Skin epidermis (tissue), 12 donors: ENCODE measurements at regions not wholly inside any gene's neighbourhood (a gene's known extent, or its start where the extent isn't known, plus 50 kb on each side); places are given as distances from the start of the nearest gene placed in this dataset.
"Not testable (repeated sequence)": the region's sequence is repeated elsewhere in the genome, so short reads cannot be mapped to it uniquely, and the experiment has no call there.

Experiments
- H3K27ac ChIP-seq, 21 experiments: fragments of 200-600 bp; sonication (generic) in 11 of 21; one replicate each; pipeline ENCODE4 v1.5.0; 2020; ENCODE audit warnings: mild to moderate bottlenecking in 3 of 21, inconsistent platforms in 2 of 21, moderate library complexity in 2 of 21
- H3K4me3 ChIP-seq, 7 experiments: fragments of 200-600 bp; sonication (generic) in 2 of 7; one replicate each; pipeline ENCODE4 v1.5.0; 2020; ENCODE audit warnings: inconsistent platforms in 2 of 7, mild to moderate bottlenecking in 2 of 7, moderate library complexity in 1 of 7

GRCh38 chr2:87075054-87075790 lies 53.6 kb upstream of the PLGLB1 start:
- peak overlapping the region; percentile 53 to 97 (median 92) for H3K27ac ChIP-seq
- H3K4me3 ChIP-seq, result peak overlapping the region; percentile 58 to 77 (median 65)

GRCh38 chr2:87075791-87076252 lies 54.2 kb upstream of the PLGLB1 start:
- H3K4me3 ChIP-seq, result peak overlapping the region; percentile 58 to 77 (median 65)
- H3K27ac ChIP-seq, result peak overlapping the region; percentile 80 to 97 (median 92)

- H3K27ac ChIP-seq, result peak overlapping the region; percentile 82 to 97 (median 92)
Measured at GRCh38 chr2:87076253-87077123, 54.8 kb upstream of the PLGLB1 start.

GRCh38 chr2:87077124-87077446 lies 55.4 kb upstream of the PLGLB1 start:
- H3K4me3 ChIP-seq, result peak overlapping the region; percentile 58 to 77 (median 65)
- H3K27ac ChIP-seq, result peak overlapping the region; percentile 82 to 97 (median 92)

More at GRCh38 chr2:87076253-87077123, 54.8 kb upstream of the PLGLB1 start:
- peak overlapping the region; percentile 58 to 77 (median 65) for H3K4me3 ChIP-seq

DNA sequence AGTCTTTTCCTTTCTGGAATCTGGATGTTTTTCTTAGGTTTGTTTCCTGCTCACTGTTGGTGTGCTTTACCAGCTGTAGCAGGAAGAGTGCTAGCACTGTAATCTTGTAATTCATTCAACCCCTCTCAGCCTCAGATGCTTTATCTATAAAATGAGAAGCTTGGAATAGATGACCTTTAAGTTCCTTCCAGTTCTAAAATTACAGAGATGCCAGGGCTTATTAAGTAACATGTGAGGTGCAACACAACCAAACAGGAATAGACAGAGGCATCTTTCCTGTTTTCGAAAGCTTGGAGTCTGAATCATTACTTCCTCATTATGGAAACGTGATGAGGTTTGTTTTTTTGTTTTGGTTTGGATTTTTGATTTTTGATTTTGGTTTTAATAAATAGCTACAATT lies 60.1 kb upstream of the PLGLB1 start:
- H3K4me3 ChIP-seq, H3K27ac ChIP-seq: not testable (repeated sequence)

- not testable (repeated sequence) for H3K4me3 ChIP-seq, H3K27ac ChIP-seq
Measured at GRCh38 chr2:87088079-87088478, 66.4 kb upstream of the PLGLB1 start.

DNA sequence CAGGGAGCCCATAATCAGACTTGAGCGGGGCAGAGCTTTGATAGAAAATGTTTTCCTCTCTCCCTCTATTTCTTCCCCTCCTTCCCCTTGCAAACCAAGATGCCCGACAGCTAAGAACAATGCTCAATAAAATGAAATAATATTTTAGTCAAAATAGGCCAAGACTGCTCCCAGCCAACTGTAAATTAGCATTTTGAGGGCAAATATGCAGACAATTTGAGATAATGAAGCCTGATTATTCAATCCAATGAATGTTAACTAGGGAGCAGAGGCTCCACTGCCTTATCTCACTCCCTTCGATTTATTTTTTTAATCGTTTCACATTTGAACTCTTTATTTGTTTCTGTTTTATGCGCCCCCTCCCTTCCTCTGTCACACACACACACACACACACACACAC lies 67.8 kb upstream of the PLGLB1 start:
- H3K4me3 ChIP-seq, H3K27ac ChIP-seq: not testable (repeated sequence)

DNA sequence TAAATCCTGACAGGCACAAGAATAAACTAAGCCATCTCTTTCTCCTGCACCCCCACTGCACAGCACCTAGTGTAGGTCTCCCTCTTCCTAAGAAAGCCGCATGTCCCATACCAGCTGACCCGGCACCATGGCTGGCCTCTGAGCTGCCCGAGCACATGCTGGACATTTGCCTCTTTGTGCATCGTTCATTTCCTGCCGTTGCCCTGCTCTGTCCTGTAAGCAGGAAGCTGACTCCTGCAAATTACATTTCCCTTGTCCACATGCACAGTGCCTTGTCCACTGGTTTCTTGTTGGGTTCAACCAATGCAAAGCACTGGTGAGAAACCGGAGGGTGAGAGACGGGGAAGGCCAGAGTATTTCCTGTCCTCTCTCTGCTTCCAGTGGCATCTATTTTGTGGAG lies 71.6 kb upstream of the PLGLB1 start:
- H3K4me3 ChIP-seq, H3K27ac ChIP-seq: not testable (repeated sequence)

DNA sequence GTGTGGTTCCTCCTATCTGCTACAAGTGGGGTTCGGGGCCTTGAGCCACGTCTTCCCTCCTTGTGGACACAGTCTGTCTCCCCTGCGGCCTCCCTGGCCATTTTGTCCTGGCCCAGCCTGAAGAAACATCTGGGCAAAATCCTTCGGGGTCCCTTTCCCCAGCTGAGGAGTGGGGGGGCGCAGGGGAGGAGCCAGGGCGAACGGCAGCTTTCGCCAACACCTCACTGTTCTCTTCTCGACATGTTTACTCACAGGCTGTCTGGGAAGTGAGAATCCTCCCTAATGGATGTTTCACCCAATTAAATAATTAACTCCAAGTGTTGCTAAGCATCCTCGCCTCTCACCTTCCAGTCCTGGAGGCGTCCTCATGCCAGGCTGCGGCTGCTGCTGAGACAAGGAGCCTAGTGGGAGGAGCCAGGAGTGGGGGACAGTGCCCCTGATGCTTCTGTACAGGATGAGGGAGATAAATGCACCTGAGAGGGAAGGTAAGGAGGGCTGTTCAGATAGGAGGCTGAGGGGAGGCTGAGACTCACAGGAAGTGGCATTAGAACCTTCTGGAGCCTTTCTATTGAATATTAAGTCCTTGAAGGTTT lies 72.4 kb upstream of the PLGLB1 start:
- H3K27ac ChIP-seq, H3K4me3 ChIP-seq: not testable (repeated sequence)

DNA sequence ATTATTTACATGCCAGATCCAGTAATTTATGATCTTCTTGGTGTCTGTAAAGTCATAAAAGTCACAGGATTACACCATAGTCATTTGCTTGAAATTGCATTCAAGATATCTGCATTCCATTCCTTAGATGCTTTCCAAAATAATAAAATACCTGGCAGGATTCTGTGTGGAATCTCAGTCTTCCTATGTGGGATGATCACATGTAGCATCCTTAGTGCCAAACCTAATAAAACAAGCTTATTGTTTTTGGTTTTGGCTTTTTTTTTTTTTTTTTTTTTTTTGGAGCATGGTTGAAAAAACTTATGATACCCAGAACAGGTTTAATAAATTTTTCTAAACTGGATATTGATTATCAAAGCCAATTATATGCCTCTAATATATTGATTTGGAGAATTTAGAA lies 74.2 kb upstream of the PLGLB1 start:
- H3K4me3 ChIP-seq, H3K27ac ChIP-seq: not testable (repeated sequence)

DNA sequence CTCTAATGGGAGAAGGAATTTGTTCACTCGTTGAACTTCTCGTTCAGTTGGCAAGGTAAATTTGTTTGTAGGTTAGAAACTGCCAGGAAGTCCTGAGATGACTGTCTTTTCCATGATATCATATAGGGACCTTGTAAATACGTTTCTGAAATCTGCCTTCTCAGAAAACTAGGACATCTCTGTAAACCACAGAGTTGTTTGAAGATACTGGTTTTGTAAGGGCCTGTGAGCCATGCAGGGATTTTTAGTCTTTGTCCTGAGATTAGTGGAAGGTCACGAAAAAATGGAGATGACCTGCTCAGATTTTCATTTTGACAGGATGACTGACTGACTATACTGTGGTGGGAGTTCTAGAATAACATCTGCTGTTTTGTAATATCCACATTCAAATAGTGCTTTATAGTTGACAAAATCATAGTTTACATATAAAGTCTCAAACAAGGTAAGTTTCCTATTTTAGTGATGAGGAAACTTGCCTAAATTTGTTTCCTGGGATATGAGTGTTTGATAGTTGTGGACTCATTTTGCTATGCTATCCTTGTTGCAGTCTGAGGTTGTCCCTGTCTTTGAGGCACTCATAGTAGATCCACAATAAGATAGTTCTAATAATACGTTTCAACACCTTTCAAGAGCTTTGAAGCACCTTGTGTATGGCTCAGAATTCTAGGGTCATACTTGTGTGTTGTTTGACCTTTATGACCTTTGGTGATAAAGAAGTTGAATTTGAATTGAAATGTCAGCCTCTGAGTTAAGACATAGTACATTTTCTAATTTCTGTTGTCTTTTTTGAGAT lies 107.3 kb upstream of the PLGLB1 start:
- not testable (repeated sequence) for H3K4me3 ChIP-seq, H3K27ac ChIP-seq

- not testable (repeated sequence) for H3K27ac ChIP-seq, H3K4me3 ChIP-seq
Measured at GRCh38 chr2:87132577-87132976, 110.9 kb upstream of the PLGLB1 start.

DNA sequence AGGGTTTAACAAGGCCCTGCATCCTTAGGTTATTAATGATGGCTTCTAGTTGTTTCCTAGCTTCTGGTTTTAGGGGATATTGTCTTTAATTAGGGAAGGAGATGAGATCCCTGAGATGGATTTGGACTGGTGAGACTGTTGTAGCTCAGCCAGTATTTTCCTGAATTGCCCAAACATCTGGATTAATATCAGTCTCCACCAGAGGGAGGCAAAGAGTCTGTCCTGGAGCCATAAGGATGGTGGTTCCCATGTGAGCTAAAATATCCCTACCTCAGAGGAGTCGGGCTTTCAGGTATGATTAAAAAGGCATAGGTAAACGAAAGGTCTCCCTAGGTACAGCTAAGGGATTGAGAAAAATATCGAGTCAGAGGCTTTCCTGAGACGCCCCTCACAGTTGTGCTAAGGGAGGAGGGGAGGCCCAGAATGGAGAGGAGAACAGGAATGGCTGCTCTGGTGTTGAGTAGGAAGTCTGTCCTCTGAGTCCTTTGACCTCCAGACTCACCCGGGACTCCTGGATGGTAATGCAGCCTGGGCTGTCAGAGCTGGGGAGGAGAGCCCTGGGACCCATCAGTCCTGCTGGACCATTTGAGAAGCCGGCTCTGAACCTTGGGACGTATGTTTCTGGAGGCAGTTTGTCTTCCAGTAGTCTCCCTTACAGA lies 130.3 kb upstream of the PLGLB1 start:
- H3K27ac ChIP-seq, H3K4me3 ChIP-seq: not testable (repeated sequence)

GRCh38 chr2:87174454-87174853 lies 152.8 kb upstream of the PLGLB1 start:
- H3K4me3 ChIP-seq, H3K27ac ChIP-seq: not testable (repeated sequence)

DNA sequence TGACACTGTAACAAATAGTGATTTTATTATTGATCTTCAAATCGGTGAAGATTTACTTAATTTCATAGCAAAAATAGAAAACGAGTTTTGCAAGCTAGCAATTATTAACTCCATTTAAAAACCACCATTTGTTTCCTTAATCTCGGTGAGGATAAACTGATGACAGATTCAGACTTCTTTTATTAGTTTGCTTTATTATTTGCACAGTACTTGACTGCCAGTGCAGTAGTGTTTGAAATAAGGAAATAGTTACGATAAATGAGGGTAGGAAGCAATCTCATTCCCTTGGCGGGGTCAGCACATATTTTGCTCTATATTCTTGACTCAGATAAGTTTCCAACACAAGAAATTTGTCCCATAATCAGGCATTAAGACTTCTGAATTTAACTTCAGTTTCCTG lies 161.7 kb upstream of the PLGLB1 start:
- not testable (repeated sequence) for H3K4me3 ChIP-seq, H3K27ac ChIP-seq

- H3K4me3 ChIP-seq, H3K27ac ChIP-seq: not testable (repeated sequence)
Measured at GRCh38 chr2:87184260-87184659, 162.6 kb upstream of the PLGLB1 start.

GRCh38 chr2:87189214-87189613 lies 167.6 kb upstream of the PLGLB1 start:
- H3K4me3 ChIP-seq, result not testable (repeated sequence)

DNA sequence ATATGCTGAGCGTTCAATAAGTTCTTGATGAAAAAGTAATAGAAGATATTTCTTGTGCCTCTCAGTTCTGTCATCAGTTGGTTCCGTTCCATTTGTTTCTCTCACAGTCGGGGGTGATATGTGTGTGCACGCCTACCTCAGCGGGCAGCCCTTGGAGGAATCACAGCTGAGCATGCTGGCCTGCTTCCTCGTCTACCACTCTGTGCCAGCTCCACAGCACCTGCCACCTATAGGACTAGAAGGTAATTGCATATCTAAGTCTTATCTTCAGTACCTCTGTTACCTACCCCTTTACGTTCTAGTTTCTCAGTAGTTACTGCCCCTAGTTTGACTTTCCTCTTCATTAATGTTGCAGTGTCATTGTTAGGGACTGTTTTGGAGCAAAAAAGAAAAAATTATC lies 171.7 kb upstream of the PLGLB1 start:
- not testable (repeated sequence) for H3K27ac ChIP-seq, H3K4me3 ChIP-seq

More at GRCh38 chr2:87189214-87189613, 167.6 kb upstream of the PLGLB1 start:
- not testable (repeated sequence) for H3K27ac ChIP-seq

GRCh38 chr2:87194254-87194999 lies 172.8 kb upstream of the PLGLB1 start:
- not testable (repeated sequence) for H3K27ac ChIP-seq, H3K4me3 ChIP-seq
